Mucosa of descending colon (tissue), 3 donors: ENCODE measurements at regions not wholly inside any gene's neighbourhood (a gene's known extent, or its start where the extent isn't known, plus 50 kb on each side); places are given as distances from the start of the nearest gene placed in this dataset.

Experiments
- ATAC-seq: fragments of 200-7000 bp; cut with Tn5 transposase; one replicate; pipeline ENCODE4 v1.9.1; 2020; ENCODE audit warnings: mild to moderate bottlenecking, moderate library complexity
- DNase-seq, 3 donors: peaks; one replicate each; pipeline ENCODE4 v3.0.0-alpha.2; 2020
- H3K36me3 ChIP-seq: fragments of 200-600 bp; one replicate; pipeline ENCODE4 v1.8.0; 2021; ENCODE audit warnings: low read depth, mild to moderate bottlenecking
- H3K4me1 ChIP-seq: fragments of 200-600 bp; one replicate; pipeline ENCODE4 v1.8.0; 2021; ENCODE audit warnings: low read depth, mild to moderate bottlenecking
- H3K4me3 ChIP-seq: fragments of 200-600 bp; one replicate; pipeline ENCODE4 v1.8.0; 2021; ENCODE audit warnings: mild to moderate bottlenecking
- H3K9me3 ChIP-seq: fragments of 200-600 bp; one replicate; pipeline ENCODE4 v1.8.0; 2021; ENCODE audit warnings: mild to moderate bottlenecking
- intact Hi-C, 2 donors: fragments of 100-400 bp; cut with DNase I in 1 of 2; cut with micrococcal nuclease in 1 of 2; formaldehyde crosslinking; loops; one replicate each; pipeline versions ENCODE4 v1.11.0 to v1.11.1; 2022; cut with DNase I, micrococcal nuclease
- TF ChIP-seq, protein P1 (sequence below): fragments of 200-600 bp; IDR thresholded peaks from one replicate; pipeline ENCODE4 v1.8.0; 2022; ENCODE audit warnings: antibody characterized with exemption, mild to moderate bottlenecking
- donor health status: DM: no; HTN: no; CAD: no; lungs with moderate emphysema.
- donor health status: DM: no; HTN: no; CAD: no.
- donor health status: DM: no; HTN: yes; CAD: no.

DNA sequence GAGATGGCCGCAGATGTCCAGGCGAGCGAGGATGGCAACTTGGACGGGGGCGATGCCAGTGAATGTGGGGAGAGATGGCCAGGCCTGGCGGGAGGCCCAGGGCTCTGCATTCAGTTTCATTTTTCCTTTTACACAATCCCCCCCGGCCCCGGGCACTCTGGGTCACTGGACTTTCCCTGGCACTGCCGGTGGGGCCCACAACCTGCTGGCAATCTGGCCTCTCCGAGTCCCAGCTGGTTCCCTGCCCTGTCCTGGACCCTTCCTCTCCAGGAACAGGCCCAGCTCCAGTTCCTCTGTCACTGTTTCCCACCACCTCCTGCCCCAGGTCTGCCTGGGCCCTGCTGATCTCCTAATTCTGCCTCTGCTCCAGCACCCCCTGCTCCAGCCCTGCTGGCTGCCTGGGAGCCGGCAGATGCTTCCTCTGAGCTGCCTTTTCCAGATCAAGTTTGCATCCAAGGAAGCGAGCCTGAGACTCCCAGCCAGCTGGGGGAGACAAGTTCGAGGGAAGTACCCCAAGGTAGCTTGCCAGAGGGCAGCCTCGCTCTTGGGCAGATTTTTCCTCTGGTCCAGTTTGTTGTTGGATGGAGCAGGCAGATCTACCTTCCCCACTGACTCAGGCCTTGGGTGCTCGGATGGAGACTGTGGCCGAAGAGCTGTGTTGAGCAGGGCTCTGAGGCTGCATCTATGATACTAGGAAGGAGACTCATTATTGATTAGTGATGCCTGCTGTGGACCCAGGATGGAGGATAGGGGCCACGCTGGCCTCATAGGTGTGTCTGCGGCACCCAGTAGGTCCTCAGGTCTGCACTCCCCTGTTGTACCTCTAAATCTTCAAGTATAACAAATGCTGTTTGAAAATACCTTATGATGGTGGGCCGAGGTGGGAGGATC lies 83.2 kb downstream of the CEBPB start:
- DNase-seq (peak in 1 of 3 donors; percentile 37), ATAC-seq (no peak)
- intact Hi-C loops: no loop called here
- Histone ChIP-seq H3K4me3 (no peak overlapping the region), H3K36me3 (no peaks in the 10 kb centered on the region), H3K9me3 (no peaks in the 10 kb centered on the region), H3K4me1 (no peaks in the 10 kb centered on the region)
- TF ChIP-seq, protein P1, sequence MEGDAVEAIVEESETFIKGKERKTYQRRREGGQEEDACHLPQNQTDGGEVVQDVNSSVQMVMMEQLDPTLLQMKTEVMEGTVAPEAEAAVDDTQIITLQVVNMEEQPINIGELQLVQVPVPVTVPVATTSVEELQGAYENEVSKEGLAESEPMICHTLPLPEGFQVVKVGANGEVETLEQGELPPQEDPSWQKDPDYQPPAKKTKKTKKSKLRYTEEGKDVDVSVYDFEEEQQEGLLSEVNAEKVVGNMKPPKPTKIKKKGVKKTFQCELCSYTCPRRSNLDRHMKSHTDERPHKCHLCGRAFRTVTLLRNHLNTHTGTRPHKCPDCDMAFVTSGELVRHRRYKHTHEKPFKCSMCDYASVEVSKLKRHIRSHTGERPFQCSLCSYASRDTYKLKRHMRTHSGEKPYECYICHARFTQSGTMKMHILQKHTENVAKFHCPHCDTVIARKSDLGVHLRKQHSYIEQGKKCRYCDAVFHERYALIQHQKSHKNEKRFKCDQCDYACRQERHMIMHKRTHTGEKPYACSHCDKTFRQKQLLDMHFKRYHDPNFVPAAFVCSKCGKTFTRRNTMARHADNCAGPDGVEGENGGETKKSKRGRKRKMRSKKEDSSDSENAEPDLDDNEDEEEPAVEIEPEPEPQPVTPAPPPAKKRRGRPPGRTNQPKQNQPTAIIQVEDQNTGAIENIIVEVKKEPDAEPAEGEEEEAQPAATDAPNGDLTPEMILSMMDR: no peak

DNA sequence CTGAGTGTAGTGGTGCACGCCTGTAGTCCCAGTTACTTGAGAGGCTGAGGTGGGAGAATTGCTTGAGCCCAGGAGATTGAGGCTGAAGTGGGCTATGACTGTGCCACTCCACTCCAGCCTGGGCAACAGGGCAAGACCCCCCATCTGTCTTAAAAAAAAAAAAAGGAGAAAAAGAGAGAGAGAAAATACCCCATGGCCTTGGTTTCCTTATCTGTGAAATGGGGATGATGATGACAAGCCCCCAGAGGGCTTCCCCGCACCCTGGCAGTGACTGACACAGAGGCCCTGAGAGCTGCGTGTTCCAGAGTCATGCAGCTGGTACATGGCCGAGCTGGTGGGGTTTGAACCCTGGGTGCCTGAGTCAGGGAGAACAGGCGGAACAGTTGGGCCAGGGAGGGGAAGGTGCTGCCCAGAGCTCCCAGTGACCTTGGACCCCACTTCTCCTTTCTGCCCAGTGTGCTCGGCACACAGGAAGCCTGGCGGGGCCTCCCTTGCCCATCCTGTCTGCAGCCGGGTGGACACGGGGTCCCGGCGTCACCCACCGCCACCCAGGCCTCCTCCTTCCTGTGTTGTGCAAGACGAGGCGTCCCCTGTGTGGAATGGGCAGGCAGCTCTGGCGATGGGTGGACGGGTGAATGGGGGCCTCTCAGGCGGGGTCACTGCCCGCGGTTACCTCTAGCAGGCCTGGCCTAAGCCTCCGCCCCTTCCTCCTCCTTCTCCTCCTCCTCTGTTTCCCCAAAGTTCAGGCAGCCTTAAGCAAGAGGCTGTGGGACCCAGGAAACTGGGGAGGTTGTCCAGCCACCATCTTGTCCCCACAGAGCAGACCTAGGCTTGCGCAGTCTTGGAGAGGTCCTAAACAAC lies 84.2 kb downstream of the CEBPB start:
- H3K36me3 ChIP-seq: no peaks in the 10 kb centered on the region
- ATAC-seq (peak; percentile 21), DNase-seq (peak; percentile 40 to 85 (median 60))
- H3K4me3 ChIP-seq: no peak overlapping the region
- no peaks in the 10 kb centered on the region for H3K9me3 ChIP-seq
- TF ChIP-seq, protein P1: no peak
- intact Hi-C loops: no loop called here
- H3K4me1 ChIP-seq: no peaks in the 10 kb centered on the region

DNA sequence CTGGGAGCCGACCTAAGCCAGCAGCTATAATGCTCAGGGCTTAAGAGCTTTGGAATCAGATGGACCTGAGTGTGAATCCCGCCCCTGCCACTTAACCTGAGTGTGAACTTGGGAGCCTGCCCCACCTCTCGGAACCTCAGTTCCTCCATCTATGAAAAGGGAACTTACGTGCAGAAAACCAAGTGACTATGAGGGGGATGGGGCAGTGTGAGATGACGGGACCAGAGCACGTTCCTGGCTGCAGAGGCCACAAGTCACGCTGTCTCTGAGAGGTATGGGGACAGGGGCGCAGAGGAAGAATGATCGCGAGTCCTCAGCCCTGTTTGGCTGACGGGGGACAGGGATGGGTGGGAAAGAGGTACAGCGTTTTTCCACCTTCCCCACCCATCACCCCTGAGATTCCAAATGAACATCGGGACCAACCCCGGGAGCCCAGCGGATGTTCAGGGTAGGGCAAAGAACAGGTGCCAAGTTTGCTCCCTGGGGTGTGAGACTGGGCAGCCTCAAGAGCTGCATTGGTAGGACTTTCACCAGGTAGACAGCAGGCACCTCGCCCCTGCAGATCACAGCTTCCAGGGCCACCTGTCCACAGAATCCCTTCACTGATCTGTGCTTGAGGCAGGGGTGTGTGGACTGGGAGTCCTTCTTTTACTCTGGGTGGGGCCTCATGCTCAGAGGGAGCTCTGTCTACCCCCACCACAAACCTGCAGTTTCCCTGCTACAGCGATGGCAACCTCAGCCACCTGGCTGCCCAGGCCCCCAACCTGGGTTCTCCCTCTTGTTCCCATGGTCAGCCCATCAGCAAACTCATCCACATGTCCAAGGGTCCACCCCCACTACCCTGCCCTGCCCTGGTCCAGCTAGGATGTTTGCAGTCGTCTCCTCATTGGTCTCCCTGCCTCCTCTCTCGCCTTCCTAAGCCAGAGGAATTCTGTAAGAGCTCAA lies 85.8 kb downstream of the CEBPB start:
- peak; percentile 13 for ATAC-seq
- TF ChIP-seq, protein P1: no peak
- intact Hi-C loops: no loop called here
- Histone ChIP-seq H3K9me3 (no peaks in the 10 kb centered on the region), H3K4me3 (no peak overlapping the region), H3K4me1 (no peaks in the 10 kb centered on the region), H3K36me3 (no peaks in the 10 kb centered on the region)
- peak in 1 of 3 donors; percentile 30 for DNase-seq

DNA sequence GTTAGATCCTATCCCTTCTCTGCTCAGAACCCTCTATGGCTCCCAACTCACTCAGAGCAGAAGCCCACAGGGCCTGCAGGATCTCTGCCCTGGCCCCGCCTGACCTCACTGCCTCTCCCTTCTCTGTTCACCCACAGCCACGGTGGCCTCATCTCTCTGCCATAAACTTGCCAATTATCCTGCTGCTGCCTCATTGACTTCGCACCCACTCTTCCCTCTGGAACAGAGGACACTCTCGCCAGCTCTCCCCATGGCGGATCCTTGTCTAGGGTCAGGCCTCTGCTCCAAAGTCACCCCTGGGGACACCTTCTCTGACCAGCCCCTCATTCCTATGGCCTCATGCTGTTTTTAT lies 86.4 kb downstream of the CEBPB start:
- ATAC-seq: peak; percentile 15
- Histone ChIP-seq H3K36me3 (no peaks in the 10 kb centered on the region), H3K4me1 (no peaks in the 10 kb centered on the region), H3K9me3 (no peaks in the 10 kb centered on the region), H3K4me3 (no peak overlapping the region)
- TF ChIP-seq, protein P1: no peak
- intact Hi-C loops: no loop called here
- DNase-seq: peak in 1 of 3 donors; percentile 36
